D341Med (cell line): ENCODE measurements at regions not wholly inside any gene's neighbourhood (a gene's known extent, or its start where the extent isn't known, plus 50 kb on each side); places are given as distances from the start of the nearest gene placed in this dataset.

Experiments used
- DNase-seq: peaks from one replicate; pipeline ENCODE4 v3.0.0; 2012; ENCODE audit warnings: low spot score

DNA sequence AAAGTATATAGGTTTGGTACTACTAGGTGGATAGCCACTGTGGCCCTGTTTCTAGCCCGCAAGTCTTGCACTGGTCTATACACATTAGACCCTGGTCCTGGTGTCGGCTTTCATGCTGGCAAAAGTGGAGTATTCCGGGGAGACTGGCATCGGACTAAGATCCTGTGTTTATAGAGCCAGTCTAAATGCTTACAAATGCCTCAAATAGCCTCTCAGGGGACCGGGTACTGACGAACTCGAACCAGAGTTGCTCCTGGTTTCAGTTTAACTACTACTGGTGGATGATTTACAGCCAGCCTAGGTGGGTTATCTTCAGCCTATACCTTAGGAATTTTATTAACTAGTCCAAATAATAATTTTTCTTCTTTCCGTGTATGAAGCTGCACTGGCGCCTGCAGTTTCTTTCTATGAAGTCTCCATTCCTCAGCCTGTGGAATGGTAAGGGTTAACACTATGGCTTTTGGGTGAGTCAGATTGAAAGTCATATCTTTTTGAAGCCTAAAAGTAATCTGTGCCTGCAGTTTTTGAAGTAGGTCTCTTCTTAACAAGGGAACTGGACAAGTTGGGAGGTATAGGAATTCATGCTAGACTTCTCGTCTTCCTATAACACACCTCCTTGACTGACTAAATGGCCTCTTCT is 51.3 kb downstream of the OR10H4 start:
- DNase-seq = no peak

- DNase-seq = no peak
These were observed 52.9 kb downstream of the OR10H4 start for GRCh38 chr19:16001481-16002312.

DNA sequence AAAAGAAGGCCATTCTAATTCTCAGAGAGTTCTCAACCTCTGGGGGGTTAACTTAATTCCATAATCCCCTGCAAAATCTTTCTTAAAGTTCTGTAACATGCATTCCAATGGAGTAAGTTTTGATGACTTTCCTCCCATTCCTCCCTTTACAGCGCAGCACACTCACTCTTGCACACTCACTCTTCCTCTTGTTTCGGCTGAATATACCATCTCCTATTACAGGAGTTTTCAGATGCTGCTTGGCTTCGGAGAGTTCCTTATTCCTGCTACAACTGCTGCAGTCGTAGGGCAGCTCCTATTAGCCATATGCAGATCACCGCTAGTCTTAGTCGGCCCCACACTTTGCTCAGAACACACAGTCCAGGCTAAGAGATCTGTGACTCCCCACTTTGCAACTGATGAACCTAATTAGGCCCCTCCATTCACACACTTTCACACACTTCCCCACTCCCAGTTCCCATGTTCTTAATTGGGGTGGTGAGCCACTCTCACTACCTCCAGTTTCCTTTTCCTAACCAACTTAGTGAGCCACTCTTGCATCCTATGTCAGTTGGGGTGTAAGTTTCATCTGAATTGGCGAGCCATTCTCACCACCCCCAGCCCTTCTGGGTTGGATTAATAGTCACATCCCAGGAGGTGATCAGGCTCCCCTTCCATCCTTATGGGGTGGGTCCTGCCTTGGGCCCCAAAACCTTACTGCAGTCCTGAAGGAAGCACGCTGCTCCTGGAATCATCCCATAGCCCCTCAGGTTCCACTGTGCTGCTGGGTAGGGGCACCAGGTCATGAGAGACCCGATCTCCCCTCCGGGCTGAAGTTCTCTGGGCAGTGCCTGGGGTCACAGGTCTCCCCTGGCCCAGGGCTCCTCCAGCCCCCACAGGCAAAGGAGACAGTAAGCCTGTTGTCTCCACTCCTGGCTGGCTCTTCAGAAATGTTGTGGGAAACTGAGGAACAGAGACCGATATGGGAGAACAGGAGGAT is 53.9 kb downstream of the OR10H4 start:
- no peak for DNase-seq

DNA sequence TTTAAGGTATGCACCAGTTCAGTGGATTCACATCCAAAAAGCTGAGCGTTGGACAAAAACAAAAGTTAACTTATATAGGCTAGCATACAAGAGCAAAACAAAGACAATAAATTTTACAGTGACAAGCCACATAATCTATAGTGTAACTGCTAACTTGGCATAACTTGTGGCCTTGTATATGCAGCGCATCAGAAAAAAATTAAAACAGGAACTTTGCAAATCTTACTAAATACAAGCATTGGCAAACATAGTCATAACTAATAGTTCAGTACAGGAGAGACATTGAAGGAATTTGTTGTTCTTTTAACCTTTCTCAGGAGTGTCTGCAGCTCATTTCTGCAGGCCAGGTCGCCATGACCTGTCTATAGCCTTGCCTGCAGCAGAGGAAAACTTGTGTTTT is 54.6 kb downstream of the OR10H4 start:
- DNase-seq = no peak

DNA sequence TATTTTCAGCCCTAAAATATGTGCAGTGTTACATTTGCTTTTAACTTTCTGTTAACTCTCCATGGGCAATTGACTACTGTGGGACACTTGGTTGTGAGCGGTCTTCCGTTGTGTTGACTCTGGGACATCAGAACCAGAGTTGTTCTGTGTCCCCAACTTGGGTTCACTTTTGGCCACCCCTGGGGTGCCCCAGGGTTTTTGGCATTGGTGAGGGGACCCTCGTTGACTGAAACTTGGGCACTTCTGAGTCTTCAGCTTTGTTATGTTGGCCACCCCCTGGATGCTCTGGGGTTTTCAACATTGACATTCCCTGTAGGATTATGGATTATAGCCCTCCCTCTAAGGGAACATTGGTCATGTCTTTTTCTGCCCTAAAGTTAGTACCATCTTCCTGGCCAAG is 57.1 kb downstream of the OR10H4 start:
- no peak for DNase-seq

- DNase-seq = no peak
These were observed 63.7 kb upstream of the TPM4 start for GRCh38 chr19:16012552-16012951.

DNA sequence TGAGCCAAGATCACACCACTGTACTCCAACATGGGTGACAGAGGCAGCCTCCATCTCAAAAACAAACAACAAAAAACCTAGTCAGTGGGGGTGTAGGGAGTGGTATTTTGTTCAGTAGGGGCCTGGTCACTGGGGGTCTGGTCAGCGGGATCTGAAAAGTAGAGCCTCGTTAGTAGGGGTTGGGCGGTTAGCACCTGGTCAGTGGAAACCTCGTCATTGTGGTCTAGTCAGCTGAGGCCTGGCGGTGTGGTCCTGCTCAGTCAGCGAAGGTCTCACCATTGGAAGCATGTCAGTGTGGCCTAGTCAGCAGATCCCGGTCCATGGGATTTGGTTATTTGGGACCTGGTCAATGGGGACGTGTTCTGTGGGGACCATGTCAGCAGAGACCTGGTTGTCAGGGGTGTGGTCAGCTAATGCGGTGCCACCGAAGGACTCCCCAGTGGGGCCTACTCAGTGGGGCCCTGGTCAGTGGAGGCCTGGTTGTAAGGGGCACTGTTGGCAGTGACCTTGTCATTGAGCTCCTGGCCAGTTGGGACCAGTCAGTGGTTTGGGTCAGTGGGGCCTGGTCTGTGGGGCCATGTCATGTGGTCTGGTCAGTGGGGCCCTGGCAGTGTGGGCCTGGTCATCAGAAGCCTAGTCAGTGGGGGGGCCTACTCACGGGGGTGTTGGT is 63.0 kb upstream of the TPM4 start:
- DNase-seq = peak; percentile 16

DNA sequence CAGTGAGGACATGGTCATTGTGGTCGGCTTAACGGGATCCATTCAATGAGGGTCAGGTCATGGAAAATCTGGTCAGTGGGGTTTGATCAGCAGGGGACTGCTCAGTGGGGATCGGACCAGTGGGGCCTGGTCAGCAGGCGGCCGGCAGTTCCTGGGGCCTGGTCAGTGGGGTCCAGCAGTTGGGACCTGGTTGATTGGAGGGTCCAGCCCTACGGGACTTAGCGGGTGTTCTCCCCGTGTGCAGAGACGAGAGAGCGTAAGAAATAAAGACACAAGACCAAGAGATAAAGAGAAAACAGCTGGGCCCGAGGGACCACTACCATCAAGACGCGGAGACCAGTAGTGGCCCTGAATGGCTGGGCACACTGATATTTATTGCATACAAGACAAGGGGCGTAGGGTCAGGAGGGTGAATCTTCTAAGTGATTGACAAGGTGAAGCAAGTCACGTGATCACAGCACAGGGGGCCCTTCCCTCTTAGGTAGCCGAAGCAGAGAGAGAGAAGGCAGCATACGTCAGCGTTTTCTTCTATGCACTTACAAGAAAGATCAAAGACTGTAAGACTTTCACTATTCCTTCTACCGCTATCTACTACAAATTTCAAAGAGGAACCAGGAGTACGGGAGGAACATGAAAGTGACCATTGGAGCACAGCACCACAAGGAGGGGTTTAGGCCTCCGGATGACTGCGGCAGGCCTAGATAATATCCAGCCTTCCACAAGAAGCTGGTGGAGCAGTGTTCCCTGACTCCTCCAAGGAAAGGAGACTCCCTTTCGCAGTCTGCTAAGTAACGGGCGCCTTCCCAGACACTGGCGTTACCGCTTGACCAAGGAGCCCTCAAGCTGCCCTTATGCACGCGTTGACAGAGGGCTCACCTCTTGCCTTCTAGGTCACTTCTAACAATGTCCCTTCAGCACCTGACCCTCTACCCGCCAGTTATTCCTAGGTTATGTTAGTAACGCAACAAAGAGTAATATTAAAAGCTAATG is 62.1 kb upstream of the TPM4 start:
- DNase-seq = no peak

GRCh38 chr19:16014923-16015804 is 61.1 kb upstream of the TPM4 start:
- DNase-seq = peak; percentile 23

- peak; percentile 26 for DNase-seq
These were observed 60.5 kb upstream of the TPM4 start for GRCh38 chr19:16015805-16016173.

DNA sequence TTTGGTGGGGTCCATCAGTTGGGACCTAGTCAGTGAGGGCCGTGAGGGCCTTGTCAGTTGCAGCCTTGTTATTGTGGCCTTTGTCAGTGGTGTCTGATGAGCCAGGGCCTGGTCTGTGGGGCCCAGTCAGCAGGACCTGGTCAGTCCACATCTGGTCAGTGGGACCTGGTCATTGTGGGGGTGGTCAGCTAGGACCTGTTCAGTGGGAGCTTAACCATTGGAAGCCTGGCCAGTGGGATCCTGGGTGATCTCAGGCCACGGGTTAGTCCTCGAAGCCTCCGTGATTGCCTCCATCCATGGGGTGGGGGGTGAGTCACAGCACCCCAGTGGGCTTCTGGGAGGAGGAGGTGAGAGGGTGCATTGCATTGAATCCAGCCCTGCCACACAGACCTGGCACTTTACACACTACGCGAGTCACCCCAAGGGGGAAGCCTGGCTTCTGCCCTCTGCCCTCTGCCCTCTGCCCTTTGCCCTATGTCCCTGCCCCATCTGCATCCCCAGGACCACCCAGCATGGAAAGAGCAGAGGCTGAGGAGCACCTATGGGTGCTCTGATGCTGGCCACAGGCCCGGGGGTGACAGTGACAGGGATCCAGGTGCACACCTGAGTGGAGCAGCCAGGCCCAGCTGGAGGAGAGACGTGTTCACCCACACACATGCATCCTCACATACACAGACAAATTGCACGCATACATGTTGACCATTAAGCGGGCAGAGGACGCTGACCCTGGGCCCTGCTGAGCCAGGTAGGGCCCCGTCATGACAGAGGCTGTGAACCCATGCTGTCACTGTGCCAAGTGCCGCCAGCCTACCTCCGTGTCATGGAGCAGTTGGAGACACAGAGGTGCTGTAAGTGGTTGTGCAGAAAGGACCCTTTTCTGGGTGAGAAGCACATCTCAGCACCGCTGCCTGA is 59.8 kb upstream of the TPM4 start:
- DNase-seq = peak; percentile 20

DNA sequence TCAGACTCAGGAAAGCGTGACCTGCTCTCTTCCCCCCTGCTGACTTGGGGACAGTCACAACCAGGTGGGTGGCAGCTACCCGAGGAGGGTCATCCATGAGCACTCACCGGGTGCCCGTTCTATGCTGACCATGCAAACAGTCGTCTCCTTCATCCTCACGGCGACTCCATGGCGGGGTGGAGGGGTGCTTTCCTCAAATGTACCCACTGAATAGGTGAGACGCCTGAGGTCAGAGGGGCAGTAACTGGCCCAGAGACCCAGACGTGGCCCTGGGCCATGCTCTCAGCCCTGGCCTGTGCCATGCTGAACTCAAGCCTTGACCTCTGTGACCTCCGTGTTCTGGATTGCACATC is 59.2 kb upstream of the TPM4 start:
- DNase-seq = peak; percentile 16

DNA sequence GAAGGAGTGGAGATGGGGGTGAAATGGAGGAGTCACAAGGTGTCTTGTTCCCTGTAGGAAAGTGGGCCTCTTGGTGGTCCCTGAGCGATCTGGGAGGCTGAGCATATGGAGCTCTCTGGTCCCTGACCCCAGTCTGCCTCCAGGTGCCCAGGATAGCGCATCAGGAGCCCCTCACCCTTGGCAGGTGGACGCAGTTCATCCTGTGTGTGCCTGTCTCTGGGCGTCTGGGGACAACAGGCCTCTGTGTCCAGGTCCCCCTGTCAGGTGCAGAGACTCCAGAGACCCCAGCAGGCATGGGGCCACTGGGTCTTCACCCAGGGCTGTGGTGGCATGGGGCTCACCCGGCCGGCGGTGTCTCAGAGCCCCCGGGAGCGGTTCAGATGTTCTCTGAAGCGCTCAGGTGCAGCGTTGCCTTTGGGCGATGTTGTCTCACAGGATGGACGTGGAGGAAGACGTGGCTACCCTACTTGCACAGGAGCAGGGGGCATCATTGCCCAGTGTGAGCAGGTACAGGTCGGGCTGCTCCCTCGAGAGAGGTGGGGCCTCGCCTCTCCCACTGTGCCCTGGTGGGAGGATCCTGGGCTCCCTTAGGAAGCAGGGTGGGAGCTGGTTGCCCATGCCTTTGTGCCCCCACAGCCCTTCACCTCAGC is 58.1 kb upstream of the TPM4 start:
- peak; percentile 18 for DNase-seq

GRCh38 chr19:16018801-16019551 is 57.3 kb upstream of the TPM4 start:
- peak; percentile 26 for DNase-seq

- DNase-seq = peak; percentile 18
These were observed 56.4 kb upstream of the TPM4 start for GRCh38 chr19:16019691-16020448.

- no peak for DNase-seq
These were observed 54.5 kb upstream of the TPM4 start for GRCh38 chr19:16021796-16022195.

DNA sequence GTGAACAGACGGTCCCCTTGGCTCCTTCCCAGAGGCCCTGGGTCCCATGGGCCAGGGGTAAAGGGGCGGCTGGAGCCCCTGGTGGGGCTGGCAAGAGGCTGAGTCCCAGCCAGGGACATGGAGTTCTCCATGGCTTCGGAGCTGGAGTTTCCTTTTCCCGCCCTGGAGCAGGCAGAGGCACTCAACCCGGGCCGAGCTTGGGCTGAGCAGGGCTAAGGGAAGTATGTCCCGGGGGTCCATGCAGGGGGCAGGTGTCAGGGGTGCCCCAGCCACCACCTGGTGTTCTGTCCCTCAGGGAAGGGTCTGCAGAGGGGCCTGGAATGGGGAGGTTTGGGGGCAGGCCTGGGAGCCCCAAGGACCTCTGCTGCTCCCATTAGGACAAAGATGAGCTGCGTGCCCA is 54.0 kb upstream of the TPM4 start:
- peak; percentile 17 for DNase-seq
